ENCODE measurements at regions not wholly inside any gene's neighbourhood (a gene's known extent, or its start where the extent isn't known, plus 50 kb on each side); places are given as distances from the start of the nearest gene placed in this dataset.

DNA sequence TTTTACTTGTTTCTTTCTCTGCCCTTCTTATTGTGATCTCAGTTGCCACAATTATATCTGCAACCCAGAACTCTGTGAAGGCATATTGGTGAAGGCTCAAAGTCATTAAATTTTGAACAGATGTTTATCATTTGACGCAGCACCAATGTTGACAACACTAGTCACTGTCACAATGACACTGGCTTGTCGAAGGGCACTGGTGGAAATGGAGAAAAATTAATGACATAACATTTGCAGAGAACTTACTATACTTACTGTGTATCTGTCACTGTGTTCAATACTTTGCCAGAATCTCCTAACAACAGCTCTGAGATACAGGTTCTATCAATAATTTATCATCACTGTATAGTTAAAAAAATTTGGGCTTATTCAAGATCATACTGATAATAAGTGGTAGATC, 1213.7 kb downstream of the NCAM2 start:
- DNase-seq = no peak
- Mint-ChIP-seq H3K27ac (no peak overlapping the region), H3K4me3 (no peak overlapping the region), H3K36me3 (peaks cover 0 to 7% (median 0%) of the 10 kb centered on the region in 3 donors), H3K4me1 (no peaks in the 10 kb centered on the region), H3K9me3 (peaks cover 12 to 32% (median 26%) of the 10 kb centered on the region in 6 donors), H3K27me3 (ENCODE audit: low read depth in 3 of 3) (no peaks in the 10 kb centered on the region)

DNA sequence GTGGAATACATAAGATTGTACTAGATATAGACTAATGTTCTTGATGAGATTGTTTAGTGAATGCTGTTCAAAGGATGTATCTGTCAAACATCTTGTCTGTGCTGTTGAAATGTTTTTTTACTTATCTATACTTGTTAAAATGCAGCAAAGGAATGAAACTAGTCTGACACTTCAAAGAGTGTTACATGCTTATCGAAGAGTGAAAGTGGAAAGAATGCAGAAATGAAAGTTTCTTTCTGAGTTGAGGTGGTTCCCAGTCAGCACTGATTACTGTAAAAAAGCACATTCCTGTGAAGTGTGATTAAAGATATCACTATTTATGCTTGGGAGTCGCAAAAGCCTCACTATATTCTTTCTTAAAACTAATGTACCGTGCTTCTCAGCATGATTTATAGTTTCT, 1225.2 kb downstream of the NCAM2 start:
- Mint-ChIP-seq H3K27ac (no peak overlapping the region), H3K36me3 (no peaks in the 10 kb centered on the region), H3K27me3 (ENCODE audit: low read depth in 3 of 3) (peaks cover 0 to 2% (median 0%) of the 10 kb centered on the region in 3 donors), H3K9me3 (peaks cover 5 to 23% (median 14%) of the 10 kb centered on the region in 6 donors), H3K4me3 (no peak overlapping the region), H3K4me1 (no peaks in the 10 kb centered on the region)
- DNase-seq = no peak

DNA sequence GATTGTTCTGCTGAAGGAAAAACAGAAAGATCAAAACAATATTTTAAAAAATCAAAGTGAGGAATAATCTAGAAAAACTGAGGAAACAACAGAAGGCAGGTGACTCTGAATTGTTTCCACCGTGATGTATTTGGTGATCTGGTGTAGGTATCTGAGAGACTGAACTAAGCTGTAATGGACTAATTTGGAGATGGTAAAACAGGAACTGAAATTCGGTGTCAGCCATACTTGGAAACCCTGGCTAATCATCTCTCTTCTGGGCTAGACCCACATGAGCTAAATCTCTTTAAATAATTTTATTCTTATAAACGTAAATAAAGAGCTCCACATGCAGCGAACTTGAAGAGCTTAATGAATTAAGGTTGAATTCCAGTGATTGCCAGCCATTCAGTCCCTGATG, 1226.1 kb downstream of the NCAM2 start:
- no peak overlapping the region for H3K27ac Mint-ChIP-seq
- no peak for DNase-seq
- no peaks in the 10 kb centered on the region for H3K4me1 Mint-ChIP-seq
- no peaks in the 10 kb centered on the region for H3K36me3 Mint-ChIP-seq
- peaks cover 5 to 29% (median 19%) of the 10 kb centered on the region in 6 donors for H3K9me3 Mint-ChIP-seq
- no peak overlapping the region for H3K4me3 Mint-ChIP-seq
- peaks cover 0 to 2% (median 0%) of the 10 kb centered on the region in 3 donors for H3K27me3 Mint-ChIP-seq (ENCODE audit: low read depth in 3 of 3)

DNA sequence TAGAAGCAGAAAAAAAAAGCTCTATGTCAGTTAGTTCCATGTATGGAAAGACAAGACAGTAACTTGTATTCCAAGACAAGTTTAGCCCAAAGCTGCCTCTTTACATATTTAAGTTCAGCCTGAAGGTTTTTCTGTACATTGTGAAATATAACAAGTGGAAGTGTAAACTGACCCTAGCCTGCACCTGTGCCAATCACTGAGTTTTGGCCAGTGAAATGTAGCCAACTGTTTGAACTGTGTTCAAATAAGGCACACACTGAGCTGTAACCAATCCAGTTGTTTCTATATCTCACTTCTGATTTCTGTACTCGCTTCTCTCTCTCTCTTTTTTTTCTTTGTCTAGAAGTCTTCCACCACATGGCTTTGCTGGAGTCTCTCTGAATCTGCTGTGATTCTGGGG, 1227.1 kb downstream of the NCAM2 start:
- no peak overlapping the region for H3K27ac Mint-ChIP-seq
- H3K4me1 Mint-ChIP-seq = no peaks in the 10 kb centered on the region
- peaks cover 5 to 29% (median 15%) of the 10 kb centered on the region in 6 donors for H3K9me3 Mint-ChIP-seq
- no peaks in the 10 kb centered on the region for H3K36me3 Mint-ChIP-seq
- peaks cover 0 to 2% (median 0%) of the 10 kb centered on the region in 3 donors for H3K27me3 Mint-ChIP-seq (ENCODE audit: low read depth in 3 of 3)
- DNase-seq = no peak
- H3K4me3 Mint-ChIP-seq = no peak overlapping the region

- Mint-ChIP-seq H3K4me3 (no peak overlapping the region), H3K27me3 (ENCODE audit: low read depth in 3 of 3) (peaks cover 0 to 3% (median 0%) of the 10 kb centered on the region in 3 donors), H3K4me1 (no peaks in the 10 kb centered on the region), H3K36me3 (no peaks in the 10 kb centered on the region), H3K9me3 (peaks cover 12 to 32% (median 16%) of the 10 kb centered on the region in 6 donors), H3K27ac (no peak overlapping the region)
- no peak for DNase-seq
Measured at GRCh38 chr21:22231013-22231412, 1232.8 kb downstream of the NCAM2 start.

- H3K4me1 Mint-ChIP-seq = no peaks in the 10 kb centered on the region
- no peak for DNase-seq
- no peak overlapping the region for H3K27ac Mint-ChIP-seq
- no peak overlapping the region for H3K4me3 Mint-ChIP-seq
- peaks cover 2 to 3% (median 3%) of the 10 kb centered on the region in 3 donors for H3K27me3 Mint-ChIP-seq (ENCODE audit: low read depth in 3 of 3)
- peaks cover 14 to 51% (median 32%) of the 10 kb centered on the region in 6 donors for H3K9me3 Mint-ChIP-seq
- H3K36me3 Mint-ChIP-seq = no peaks in the 10 kb centered on the region
Measured at GRCh38 chr21:22235866-22236590, 1237.8 kb downstream of the NCAM2 start.

GRCh38 chr21:22244516-22244915, 1246.3 kb downstream of the NCAM2 start:
- peaks cover 0 to 3% (median 2%) of the 10 kb centered on the region in 3 donors for H3K27me3 Mint-ChIP-seq (ENCODE audit: low read depth in 3 of 3)
- no peak overlapping the region for H3K27ac Mint-ChIP-seq
- H3K4me1 Mint-ChIP-seq = no peaks in the 10 kb centered on the region
- DNase-seq = no peak
- peaks cover 4 to 46% (median 19%) of the 10 kb centered on the region in 6 donors for H3K9me3 Mint-ChIP-seq
- peaks cover 0 to 3% (median 0%) of the 10 kb centered on the region in 3 donors for H3K36me3 Mint-ChIP-seq
- H3K4me3 Mint-ChIP-seq = no peak overlapping the region

- peaks cover 7 to 56% (median 24%) of the 10 kb centered on the region in 6 donors for H3K9me3 Mint-ChIP-seq
- no peaks in the 10 kb centered on the region for H3K27me3 Mint-ChIP-seq (ENCODE audit: low read depth in 3 of 3)
- no peaks in the 10 kb centered on the region for H3K4me1 Mint-ChIP-seq
- DNase-seq = no peak
- H3K4me3 Mint-ChIP-seq = no peak overlapping the region
- H3K36me3 Mint-ChIP-seq = no peaks in the 10 kb centered on the region
- no peak overlapping the region for H3K27ac Mint-ChIP-seq
Measured at GRCh38 chr21:22250355-22250754, 1252.1 kb downstream of the NCAM2 start.

DNA sequence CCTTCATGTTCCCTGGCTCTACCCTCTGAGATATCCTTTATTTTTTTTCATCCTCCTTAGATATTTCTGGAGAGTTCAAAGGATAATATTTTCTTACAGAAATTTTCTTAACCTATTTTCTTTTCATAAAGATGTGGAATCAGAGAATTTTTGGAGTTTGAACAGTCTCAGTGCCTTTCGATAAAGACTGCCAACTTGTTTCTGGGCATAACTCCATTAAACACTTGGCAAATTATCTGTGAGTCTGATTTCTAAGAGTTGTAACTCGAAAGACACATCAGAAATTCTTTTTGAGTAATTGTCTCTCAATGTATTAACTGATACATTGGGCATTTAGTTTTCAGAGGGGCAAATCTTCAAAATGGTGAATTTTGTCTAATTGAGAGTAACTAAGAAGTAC, 1255.6 kb downstream of the NCAM2 start:
- H3K4me1 Mint-ChIP-seq = no peaks in the 10 kb centered on the region

GRCh38 chr21:22258821-22259220, 1260.6 kb downstream of the NCAM2 start:
- Mint-ChIP-seq H3K36me3 (peaks cover 0 to 4% (median 0%) of the 10 kb centered on the region in 3 donors), H3K9me3 (peaks cover 12 to 41% (median 27%) of the 10 kb centered on the region in 6 donors), H3K27me3 (ENCODE audit: low read depth in 3 of 3) (peaks cover 0 to 2% (median 0%) of the 10 kb centered on the region in 3 donors), H3K27ac (no peak overlapping the region), H3K4me3 (no peak overlapping the region), H3K4me1 (no peaks in the 10 kb centered on the region)
- DNase-seq = no peak

More for the DNA sequence above, 1255.6 kb downstream of the NCAM2 start:
- Mint-ChIP-seq H3K36me3 (no peaks in the 10 kb centered on the region), H3K4me3 (no peak overlapping the region), H3K27ac (no peak overlapping the region), H3K9me3 (peaks cover 9 to 46% (median 25%) of the 10 kb centered on the region in 6 donors), H3K27me3 (ENCODE audit: low read depth in 3 of 3) (no peaks in the 10 kb centered on the region)
- DNase-seq = no peak

DNA sequence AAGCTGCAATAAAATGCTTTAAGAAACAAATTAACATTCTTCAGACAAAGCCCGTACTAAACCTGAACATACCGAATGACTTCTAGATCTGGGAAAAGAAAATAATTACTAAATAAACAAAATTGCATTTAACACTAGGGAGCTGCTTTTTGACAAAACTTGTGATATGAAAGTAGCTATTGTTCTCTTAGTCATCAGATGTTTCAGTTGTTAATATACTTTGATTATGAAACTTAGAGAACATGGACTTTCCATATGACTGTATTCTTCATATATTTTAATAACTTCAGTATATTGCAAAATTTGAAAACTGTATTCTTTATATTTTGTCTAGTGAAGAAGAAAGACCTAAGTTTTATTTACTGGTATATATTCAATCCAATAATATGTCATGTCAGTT, 1262.1 kb downstream of the NCAM2 start:
- Mint-ChIP-seq H3K4me3 (no peak overlapping the region), H3K27ac (no peak overlapping the region), H3K27me3 (ENCODE audit: low read depth in 3 of 3) (peaks cover 0 to 2% (median 0%) of the 10 kb centered on the region in 3 donors), H3K9me3 (peaks cover 9 to 30% (median 19%) of the 10 kb centered on the region in 6 donors), H3K4me1 (no peaks in the 10 kb centered on the region), H3K36me3 (peaks cover 0 to 4% (median 0%) of the 10 kb centered on the region in 3 donors)
- no peak for DNase-seq

GRCh38 chr21:22263890-22264289, 1265.7 kb downstream of the NCAM2 start:
- no peak overlapping the region for H3K27ac Mint-ChIP-seq

GRCh38 chr21:22277341-22277740, 1279.1 kb downstream of the NCAM2 start:
- H3K4me1 Mint-ChIP-seq = no peaks in the 10 kb centered on the region
- no peak overlapping the region for H3K4me3 Mint-ChIP-seq
- peaks cover 0 to 3% (median 1%) of the 10 kb centered on the region in 3 donors for H3K27me3 Mint-ChIP-seq (ENCODE audit: low read depth in 3 of 3)
- DNase-seq = no peak
- peaks cover 14 to 60% (median 22%) of the 10 kb centered on the region in 6 donors for H3K9me3 Mint-ChIP-seq
- H3K27ac Mint-ChIP-seq = no peak overlapping the region
- H3K36me3 Mint-ChIP-seq = peaks cover 0 to 3% (median under 1%) of the 10 kb centered on the region in 3 donors

More at GRCh38 chr21:22263890-22264289, 1265.7 kb downstream of the NCAM2 start:
- Mint-ChIP-seq H3K9me3 (peaks cover 12 to 43% (median 27%) of the 10 kb centered on the region in 6 donors), H3K27me3 (ENCODE audit: low read depth in 3 of 3) (peaks cover 0 to 2% (median 0%) of the 10 kb centered on the region in 3 donors), H3K4me1 (no peaks in the 10 kb centered on the region), H3K36me3 (peaks cover 0 to 4% (median 3%) of the 10 kb centered on the region in 3 donors), H3K4me3 (no peak overlapping the region)
- no peak for DNase-seq

- Mint-ChIP-seq H3K36me3 (peaks cover 0 to 3% (median 3%) of the 10 kb centered on the region in 3 donors), H3K4me1 (no peaks in the 10 kb centered on the region), H3K4me3 (no peak overlapping the region), H3K27me3 (ENCODE audit: low read depth in 3 of 3) (peaks cover 0 to 3% (median 0%) of the 10 kb centered on the region in 3 donors), H3K9me3 (peaks cover 16 to 59% (median 24%) of the 10 kb centered on the region in 6 donors), H3K27ac (no peak overlapping the region)
- DNase-seq = no peak
Measured at GRCh38 chr21:22278366-22278765, 1280.2 kb downstream of the NCAM2 start.
